ENCODE measurements at regions not wholly inside any gene's neighbourhood (a gene's known extent, or its start where the extent isn't known, plus 50 kb on each side); places are given as distances from the start of the nearest gene placed in this dataset.

GRCh38 chr7:4470246-4470645, 211.8 kb upstream of the FOXK1 start:
- TF ChIP-seq POLR2A (IDR thresholded peaks at IDR 0.05), result no peak
- TF ChIP-seq, protein P1, sequence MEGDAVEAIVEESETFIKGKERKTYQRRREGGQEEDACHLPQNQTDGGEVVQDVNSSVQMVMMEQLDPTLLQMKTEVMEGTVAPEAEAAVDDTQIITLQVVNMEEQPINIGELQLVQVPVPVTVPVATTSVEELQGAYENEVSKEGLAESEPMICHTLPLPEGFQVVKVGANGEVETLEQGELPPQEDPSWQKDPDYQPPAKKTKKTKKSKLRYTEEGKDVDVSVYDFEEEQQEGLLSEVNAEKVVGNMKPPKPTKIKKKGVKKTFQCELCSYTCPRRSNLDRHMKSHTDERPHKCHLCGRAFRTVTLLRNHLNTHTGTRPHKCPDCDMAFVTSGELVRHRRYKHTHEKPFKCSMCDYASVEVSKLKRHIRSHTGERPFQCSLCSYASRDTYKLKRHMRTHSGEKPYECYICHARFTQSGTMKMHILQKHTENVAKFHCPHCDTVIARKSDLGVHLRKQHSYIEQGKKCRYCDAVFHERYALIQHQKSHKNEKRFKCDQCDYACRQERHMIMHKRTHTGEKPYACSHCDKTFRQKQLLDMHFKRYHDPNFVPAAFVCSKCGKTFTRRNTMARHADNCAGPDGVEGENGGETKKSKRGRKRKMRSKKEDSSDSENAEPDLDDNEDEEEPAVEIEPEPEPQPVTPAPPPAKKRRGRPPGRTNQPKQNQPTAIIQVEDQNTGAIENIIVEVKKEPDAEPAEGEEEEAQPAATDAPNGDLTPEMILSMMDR (IDR thresholded peaks at IDR 0.05 in 4 of 5, conservative IDR thresholded peaks at IDR 0.05 in 1 of 5), result no peak

Measured in gastrocnemius medialis (tissue), 4 donors.